Mesothelial cell of epicardium (in vitro differentiated cells): ENCODE measurements at regions not wholly inside any gene's neighbourhood (a gene's known extent, or its start where the extent isn't known, plus 50 kb on each side); places are given as distances from the start of the nearest gene placed in this dataset.

Experiments
- DNase-seq, 2 experiments: peaks; one replicate each; pipeline ENCODE4 v3.0.0; 2021; ENCODE audit warnings: low spot score in 2 of 2; ENCODE audit not compliant: unreplicated experiment in 2 of 2
- H3K27ac Mint-ChIP-seq: 2 replicates; pipeline ENCODE4 v1.8.0; 2021; ENCODE audit warnings: mixed read lengths
- H3K27me3 Mint-ChIP-seq: 2 replicates; pipeline ENCODE4 v1.8.0; 2021; ENCODE audit warnings: low read depth, mixed read lengths
- H3K36me3 Mint-ChIP-seq: 2 replicates; pipeline ENCODE4 v1.8.0; 2021; ENCODE audit warnings: mixed read lengths
- H3K4me1 Mint-ChIP-seq: 2 replicates; pipeline ENCODE4 v1.8.0; 2021; ENCODE audit warnings: mixed read lengths
- H3K4me3 Mint-ChIP-seq: 2 replicates; pipeline ENCODE4 v1.8.0; 2021; ENCODE audit warnings: mild to moderate bottlenecking, moderate library complexity, mixed read lengths
- H3K9me3 Mint-ChIP-seq: 2 replicates; pipeline ENCODE4 v1.8.0; 2021; ENCODE audit warnings: mixed read lengths
- CTCF ChIP-seq: fragments of 200-600 bp; sonication (generic); IDR thresholded peaks from one replicate; pipeline ENCODE4 v1.5.0; 2021; ENCODE audit warnings: antibody characterized with exemption; ENCODE audit not compliant: unreplicated experiment

GRCh38 chr3:75144406-75144805, 519.7 kb upstream of the FRG2C start:
- H3K36me3 Mint-ChIP-seq: no peaks in the 10 kb centered on the region
- no peak overlapping the region for H3K4me3 Mint-ChIP-seq
- H3K9me3 Mint-ChIP-seq: peaks cover 10% of the 10 kb centered on the region

GRCh38 chr3:75171630-75172230, 492.4 kb upstream of the FRG2C start:
- H3K27me3 Mint-ChIP-seq: peaks cover 44% of the 10 kb centered on the region
- no peak for DNase-seq
- H3K9me3 Mint-ChIP-seq: no peaks in the 10 kb centered on the region
- no peaks in the 10 kb centered on the region for H3K4me1 Mint-ChIP-seq
- H3K27ac Mint-ChIP-seq: no peak overlapping the region
- H3K36me3 Mint-ChIP-seq: no peaks in the 10 kb centered on the region
- H3K4me3 Mint-ChIP-seq: no peak overlapping the region
- peak; percentile 47 for TF ChIP-seq CTCF

More at GRCh38 chr3:75144406-75144805, 519.7 kb upstream of the FRG2C start:
- Mint-ChIP-seq H3K4me1 (no peaks in the 10 kb centered on the region), H3K27ac (no peak overlapping the region), H3K27me3 (peaks cover 3% of the 10 kb centered on the region)
- no peak for DNase-seq
- TF ChIP-seq CTCF: no peak

DNA sequence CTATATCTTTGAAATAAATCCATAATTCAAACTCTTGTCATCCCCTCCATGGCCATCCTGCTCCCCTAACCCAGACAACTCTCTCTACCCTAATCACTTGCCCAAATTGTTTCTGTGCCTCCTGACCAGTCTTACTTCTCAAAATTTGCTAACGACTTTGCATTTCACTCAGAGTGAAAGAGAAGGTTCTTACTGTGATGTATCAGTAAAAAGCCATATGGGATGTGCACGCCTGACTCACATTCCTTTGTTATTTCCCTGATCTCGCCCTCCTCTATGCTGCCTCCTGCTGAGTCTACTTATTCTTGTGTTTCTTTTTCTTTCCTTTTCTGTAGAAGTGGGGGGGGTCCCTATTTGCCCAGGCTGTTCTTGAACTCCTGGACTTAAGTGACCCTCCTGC, 487.2 kb upstream of the FRG2C start:
- Mint-ChIP-seq H3K36me3 (no peaks in the 10 kb centered on the region), H3K4me1 (no peaks in the 10 kb centered on the region), H3K9me3 (no peaks in the 10 kb centered on the region), H3K27me3 (peaks cover 41% of the 10 kb centered on the region), H3K27ac (no peak overlapping the region), H3K4me3 (no peak overlapping the region)
- TF ChIP-seq CTCF: no peak
- DNase-seq: no peak

- no peak overlapping the region for H3K27ac Mint-ChIP-seq
- no peaks in the 10 kb centered on the region for H3K4me1 Mint-ChIP-seq
- TF ChIP-seq CTCF: no peak
- H3K9me3 Mint-ChIP-seq: no peaks in the 10 kb centered on the region
- H3K27me3 Mint-ChIP-seq: peaks cover 30% of the 10 kb centered on the region
- no peaks in the 10 kb centered on the region for H3K36me3 Mint-ChIP-seq
- H3K4me3 Mint-ChIP-seq: no peak overlapping the region
- no peak for DNase-seq
Measured at GRCh38 chr3:75180235-75180944, 483.7 kb upstream of the FRG2C start.

DNA sequence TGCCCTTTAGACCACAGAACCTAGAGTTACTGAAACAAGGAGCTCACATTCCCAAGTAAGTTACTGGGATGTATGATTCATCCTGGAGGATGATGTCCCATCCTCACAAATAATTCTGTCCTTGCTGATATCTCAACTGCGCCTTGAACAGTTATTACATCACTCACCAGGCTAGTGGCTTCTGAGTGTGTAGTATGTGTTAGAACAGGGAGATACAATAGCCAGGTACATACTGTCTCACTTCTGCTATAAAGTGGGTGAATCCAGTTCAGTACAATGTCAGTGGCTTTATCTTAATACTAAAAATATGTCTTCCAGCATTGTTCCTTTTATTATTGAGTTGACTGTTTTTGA, 483.2 kb upstream of the FRG2C start:
- peaks cover 26% of the 10 kb centered on the region for H3K27me3 Mint-ChIP-seq
- no peak overlapping the region for H3K4me3 Mint-ChIP-seq
- H3K27ac Mint-ChIP-seq: no peak overlapping the region
- no peak for TF ChIP-seq CTCF
- no peaks in the 10 kb centered on the region for H3K4me1 Mint-ChIP-seq
- no peak for DNase-seq
- H3K36me3 Mint-ChIP-seq: no peaks in the 10 kb centered on the region
- no peaks in the 10 kb centered on the region for H3K9me3 Mint-ChIP-seq

DNA sequence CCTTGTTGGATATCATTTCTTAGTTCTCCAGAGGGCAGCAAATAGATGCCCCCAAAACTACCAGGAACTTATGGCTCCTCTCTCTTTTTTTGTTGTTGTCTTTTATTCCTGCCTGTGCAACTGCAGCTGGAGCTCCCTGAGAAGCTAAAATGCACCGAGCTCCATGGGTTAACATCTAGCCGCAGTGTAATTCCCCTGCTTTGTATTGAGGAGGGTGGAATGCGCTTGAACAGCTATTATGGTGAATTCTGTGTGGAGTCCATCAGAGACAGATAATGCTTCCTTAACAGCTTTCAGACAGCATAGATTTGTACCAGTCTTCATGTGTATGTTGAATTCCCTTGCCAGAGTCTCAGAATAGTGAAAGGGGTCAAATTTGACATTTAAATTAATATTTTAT, 475.2 kb upstream of the FRG2C start:
- Mint-ChIP-seq H3K36me3 (no peaks in the 10 kb centered on the region), H3K9me3 (no peaks in the 10 kb centered on the region), H3K27me3 (peaks cover 18% of the 10 kb centered on the region), H3K4me3 (no peak overlapping the region), H3K4me1 (no peaks in the 10 kb centered on the region), H3K27ac (no peak overlapping the region)
- no peak for TF ChIP-seq CTCF
- no peak for DNase-seq
